GM23338 (cell line): ENCODE measurements at regions not wholly inside any gene's neighbourhood (a gene's known extent, or its start where the extent isn't known, plus 50 kb on each side); places are given as distances from the start of the nearest gene placed in this dataset.

ENCODE experiments used
- EZH2 ChIP-seq: fragments of 200-600 bp; sonication (generic); IDR thresholded peaks from one replicate; pipeline ENCODE4 v1.8.0; 2017; ENCODE audit warnings: antibody characterized with exemption, mild to moderate bottlenecking, low read depth; ENCODE audit not compliant: unreplicated experiment
- EZH2phosphoT487 ChIP-seq: fragments of 200-600 bp; sonication (generic); IDR thresholded peaks from one replicate; pipeline ENCODE4 v1.8.1; 2018; ENCODE audit warnings: antibody characterized with exemption; ENCODE audit not compliant: unreplicated experiment
- JUNB ChIP-seq: IDR thresholded peaks from one replicate; pipeline ENCODE4 v1.6.1; 2016; ENCODE audit warnings: antibody characterized with exemption; ENCODE audit not compliant: unreplicated experiment
- POLR2AphosphoS5 ChIP-seq: IDR thresholded peaks from 2 replicates; pipeline ENCODE4 v1.6.1; 2016; ENCODE audit warnings: antibody characterized with exemption, low read depth
- TF ChIP-seq, protein P1 (sequence below), 2 experiments: fragments of 200-600 bp in 1 of 2; sonication (generic) in 1 of 2; conservative IDR thresholded peaks; 2 replicates each; pipeline versions ENCODE4 v1.5.1 to v1.6.1; 2016 to 2017; ENCODE audit warnings: antibody characterized with exemption in 2 of 2, low read depth in 2 of 2, mild to moderate bottlenecking in 2 of 2, moderate library complexity in 1 of 2
- TF ChIP-seq, protein P2 (sequence below): IDR thresholded peaks from 2 replicates; pipeline ENCODE4 v1.6.1; 2016; ENCODE audit warnings: antibody characterized with exemption

DNA sequence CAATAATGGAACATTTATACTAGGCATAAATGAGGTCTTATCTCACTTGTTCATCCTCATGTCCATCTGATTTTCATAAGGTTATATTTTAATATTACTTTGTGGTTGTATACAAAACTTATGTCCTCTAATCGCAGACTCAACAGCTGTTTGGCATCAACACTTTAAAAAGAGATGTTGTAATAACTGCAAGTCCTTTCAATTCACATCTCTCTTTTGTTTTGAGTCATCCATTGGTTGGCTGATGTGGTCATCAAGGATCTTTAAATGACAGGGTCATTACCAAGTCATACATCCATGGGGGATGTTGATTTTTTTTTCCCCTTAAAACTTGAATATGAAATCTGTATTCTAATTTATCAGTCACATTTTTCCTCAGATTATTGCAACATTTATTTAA, 299.4 kb upstream of the NRSN1 start:
- TF ChIP-seq, protein P1, sequence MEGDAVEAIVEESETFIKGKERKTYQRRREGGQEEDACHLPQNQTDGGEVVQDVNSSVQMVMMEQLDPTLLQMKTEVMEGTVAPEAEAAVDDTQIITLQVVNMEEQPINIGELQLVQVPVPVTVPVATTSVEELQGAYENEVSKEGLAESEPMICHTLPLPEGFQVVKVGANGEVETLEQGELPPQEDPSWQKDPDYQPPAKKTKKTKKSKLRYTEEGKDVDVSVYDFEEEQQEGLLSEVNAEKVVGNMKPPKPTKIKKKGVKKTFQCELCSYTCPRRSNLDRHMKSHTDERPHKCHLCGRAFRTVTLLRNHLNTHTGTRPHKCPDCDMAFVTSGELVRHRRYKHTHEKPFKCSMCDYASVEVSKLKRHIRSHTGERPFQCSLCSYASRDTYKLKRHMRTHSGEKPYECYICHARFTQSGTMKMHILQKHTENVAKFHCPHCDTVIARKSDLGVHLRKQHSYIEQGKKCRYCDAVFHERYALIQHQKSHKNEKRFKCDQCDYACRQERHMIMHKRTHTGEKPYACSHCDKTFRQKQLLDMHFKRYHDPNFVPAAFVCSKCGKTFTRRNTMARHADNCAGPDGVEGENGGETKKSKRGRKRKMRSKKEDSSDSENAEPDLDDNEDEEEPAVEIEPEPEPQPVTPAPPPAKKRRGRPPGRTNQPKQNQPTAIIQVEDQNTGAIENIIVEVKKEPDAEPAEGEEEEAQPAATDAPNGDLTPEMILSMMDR (conservative IDR thresholded peaks at IDR 0.05; ENCODE audit: low read depth in 2 of 2): no peak
- TF ChIP-seq JUNB (no peak), EZH2 (no peak), EZH2phosphoT487 (no peak), POLR2AphosphoS5 (no peak)
- TF ChIP-seq, protein P2, sequence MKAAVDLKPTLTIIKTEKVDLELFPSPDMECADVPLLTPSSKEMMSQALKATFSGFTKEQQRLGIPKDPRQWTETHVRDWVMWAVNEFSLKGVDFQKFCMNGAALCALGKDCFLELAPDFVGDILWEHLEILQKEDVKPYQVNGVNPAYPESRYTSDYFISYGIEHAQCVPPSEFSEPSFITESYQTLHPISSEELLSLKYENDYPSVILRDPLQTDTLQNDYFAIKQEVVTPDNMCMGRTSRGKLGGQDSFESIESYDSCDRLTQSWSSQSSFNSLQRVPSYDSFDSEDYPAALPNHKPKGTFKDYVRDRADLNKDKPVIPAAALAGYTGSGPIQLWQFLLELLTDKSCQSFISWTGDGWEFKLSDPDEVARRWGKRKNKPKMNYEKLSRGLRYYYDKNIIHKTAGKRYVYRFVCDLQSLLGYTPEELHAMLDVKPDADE: no peak
